HepG2 (cell line): ENCODE measurements at regions not wholly inside any gene's neighbourhood (a gene's known extent, or its start where the extent isn't known, plus 50 kb on each side); places are given as distances from the start of the nearest gene placed in this dataset.

Experiments
- ATAC-seq: fragments of 200-7000 bp; cut with Tn5 transposase; 3 replicates; pipeline ENCODE4 v1.9.1; 2020; ENCODE audit warnings: mild to moderate bottlenecking, moderate library complexity
- BruUV-seq: library from RNA; stranded (reverse); fragments of 400-500 nt; replicated peaks from 2 replicates; lab custom pipeline; 2021; lab: Mats Ljungman, UMichigan
- CTCF ChIA-PET: fragments of 300-600 bp; formaldehyde crosslinking; extraction: SDS; loops from one replicate; lab custom pipeline; 2021; ENCODE audit warnings: low total read pairs, inconsistent platforms, low intra/inter-chr PET ratio; lab: Yijun Ruan, JAX
- POLR2A ChIA-PET: fragments of 350-600 bp; sonication (Branson Sonifier 250); formaldehyde crosslinking; loops from one replicate; lab custom pipeline; 2020; ENCODE audit warnings: antibody characterized with exemption, inconsistent platforms; lab: Yijun Ruan, JAX
- DNase-seq: peaks from one replicate; pipeline ENCODE4 v3.0.0-alpha.2; 2015; ENCODE audit warnings: low spot score
- FAIRE-seq: peaks from 3 replicates; lab custom pipeline; 2011; peaks lifted over from hg19 to GRCh38; lab: Jason Lieb, UNC
- H2AFZ ChIP-seq: one replicate; pipeline ENCODE4 v1.6.1; 2011; ENCODE audit warnings: low read length, inconsistent platforms
- H3K27ac ChIP-seq: fragments of 300-600 bp; 3 replicates; pipeline ENCODE4 v1.8.0; 2011; ENCODE audit warnings: mixed run types, mild to moderate bottlenecking, mixed read lengths, low read length, inconsistent platforms; ENCODE audit not compliant: insufficient read depth; ENCODE audit errors: extremely low read length
- H3K27me3 ChIP-seq, 2 experiments: fragments of 200-600 bp in 1 of 2; 2 replicates in 1 of 2; 3 replicates in 1 of 2; pipeline versions ENCODE4 v1.6.0 to v1.8.0; 2011; ENCODE audit warnings: low read length in 2 of 2, mild to moderate bottlenecking in 2 of 2, moderate library complexity in 2 of 2, inconsistent platforms in 1 of 2; ENCODE audit not compliant: insufficient read depth in 2 of 2, control insufficient read depth in 1 of 2
- H3K36me3 ChIP-seq, 2 experiments: fragments of 200-600 bp in 1 of 2; replicated peaks in 1 of 2; 2 replicates in 1 of 2; 3 replicates in 1 of 2; pipeline versions ENCODE4 v1.5.1 to v1.8.0; 2011; ENCODE audit warnings: low read length in 2 of 2, inconsistent platforms in 1 of 2; ENCODE audit not compliant: insufficient read depth in 2 of 2, control insufficient read depth in 1 of 2
- H3K4me1 ChIP-seq: 2 replicates; pipeline ENCODE4 v1.5.1; 2012; ENCODE audit warnings: low read length, inconsistent platforms; ENCODE audit not compliant: insufficient read depth
- H3K4me2 ChIP-seq: 2 replicates; pipeline ENCODE4 v1.6.0; 2011; ENCODE audit warnings: low read depth, low read length, inconsistent platforms
- H3K4me3 ChIP-seq, 3 experiments: fragments of 200-600 bp in 1 of 3; sonication (generic), shearing (Covaris generic) in 1 of 3; replicated peaks in 1 of 3; 2 replicates each; pipeline ENCODE4 v1.5.1; 2011 to 2016; ENCODE audit warnings: low read length in 3 of 3, inconsistent platforms in 2 of 3, low read depth in 2 of 3, mild to moderate bottlenecking in 2 of 3, control low read depth in 1 of 3, mixed read lengths in 1 of 3; ENCODE audit not compliant: insufficient read depth in 1 of 3
- H3K79me2 ChIP-seq: one replicate; pipeline ENCODE4 v1.6.1; 2011; ENCODE audit warnings: low read length, inconsistent platforms; ENCODE audit not compliant: insufficient read depth
- H3K9ac ChIP-seq: 2 replicates; pipeline ENCODE4 v1.6.0; 2011; ENCODE audit warnings: mild to moderate bottlenecking, low read depth, low read length, inconsistent platforms; ENCODE audit not compliant: insufficient read depth
- H3K9me3 ChIP-seq: 2 replicates; pipeline ENCODE4 v1.5.1; 2012; ENCODE audit warnings: mild to moderate bottlenecking, low read length
- H4K20me1 ChIP-seq: 2 replicates; pipeline ENCODE4 v1.6.0; 2011; ENCODE audit warnings: inconsistent platforms, mild to moderate bottlenecking, low read length, moderate library complexity; ENCODE audit not compliant: insufficient read depth
- CSRNP2 ChIP-seq: sonication (generic); formaldehyde crosslinking; conservative IDR thresholded peaks from 2 replicates; pipeline ENCODE4 v1.8.0; 2022; ENCODE audit warnings: low read depth, missing genetic modification reagents
- GTF3A ChIP-seq: sonication (generic); formaldehyde crosslinking; conservative IDR thresholded peaks from 2 replicates; pipeline ENCODE4 v1.4.0; 2020; ENCODE audit warnings: mild to moderate bottlenecking, missing genetic modification reagents
- HOXA3 ChIP-seq: sonication (generic); formaldehyde crosslinking; IDR thresholded peaks from 2 replicates; pipeline ENCODE4 v1.5.0; 2020; ENCODE audit warnings: missing genetic modification reagents
- IRF1 ChIP-seq: sonication (generic); formaldehyde crosslinking; IDR thresholded peaks from 2 replicates; pipeline ENCODE4 v1.4.0; 2020; ENCODE audit warnings: low read depth, mild to moderate bottlenecking, missing genetic modification reagents
- KMT2B ChIP-seq: IDR thresholded peaks from 2 replicates; pipeline ENCODE4 v1.6.1; 2016; ENCODE audit warnings: missing genetic modification reagents, missing compliant biosample characterization
- ZSCAN29 ChIP-seq: sonication (generic); formaldehyde crosslinking; conservative IDR thresholded peaks from 2 replicates; pipeline ENCODE4 v1.4.0; 2020; ENCODE audit warnings: mild to moderate bottlenecking, missing genetic modification reagents
- WGBS: methylation state at CpG from one replicate; pipeline ENCODE4 v1.1.6; 2017; ENCODE audit warnings: low lambda C conversion rate; 5-methylcytosine and 5-hydroxymethylcytosine counted together
- in situ Hi-C: cut with HindIII; loops from 2 replicates; pipeline ENCODE4 v1.10.0; 2017; ENCODE audit warnings: low pct_unique_long_range_greater_than_20kb; ENCODE audit not compliant: extremely low pct_ligation_motif_present
- intact Hi-C: fragments of 100-400 bp; cut with micrococcal nuclease; formaldehyde crosslinking; loops from one replicate; pipeline ENCODE4 v1.10.0; 2022; ENCODE audit not compliant: unreplicated experiment

DNA sequence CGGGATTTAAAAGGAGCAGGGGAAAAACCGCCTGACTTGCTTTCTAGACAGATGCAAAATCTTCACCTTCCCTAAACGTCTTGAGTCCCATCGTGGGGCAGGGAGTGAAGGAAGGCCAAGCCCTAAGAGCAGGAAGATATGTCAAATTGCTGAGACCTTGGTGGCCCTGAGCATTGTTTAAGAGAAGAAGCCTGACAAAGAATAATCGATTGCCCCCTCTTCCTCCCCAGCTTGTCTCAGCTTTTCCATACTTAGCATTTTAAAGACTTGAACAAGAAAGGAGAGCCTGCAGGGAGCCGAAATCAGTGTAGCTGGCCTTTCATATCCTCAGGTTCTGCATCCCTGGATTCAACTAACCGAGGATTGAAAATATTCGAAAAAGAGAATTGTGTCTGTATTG lies 157.6 kb upstream of the DLX2 start:
- H4K20me1 ChIP-seq = no peaks in the 10 kb centered on the region
- BruUV-seq = no TSS peak
- FAIRE-seq (no peak), ATAC-seq (no peak), DNase-seq (no peak)
- no peak overlapping the region for H3K4me3 ChIP-seq
- ChIA-PET CTCF (no interaction called here), POLR2A (no interaction called here)
- H3K9me3 ChIP-seq = no peaks in the 10 kb centered on the region
- H3K79me2 ChIP-seq = no peaks in the 10 kb centered on the region
- intact Hi-C loops (no loop called here), in situ Hi-C loops (no loop called here)
- no peak overlapping the region for H2AFZ ChIP-seq
- TF ChIP-seq HOXA3 (CRISPR knock-in tag) = no peak
- no peak for TF ChIP-seq CSRNP2
- no peak for TF ChIP-seq GTF3A (CRISPR knock-in tag)
- peaks cover 0 to 19% of the 10 kb centered on the region in 2 experiments; a peak in 3 of 5 replicates for H3K27me3 ChIP-seq
- no peaks in the 10 kb centered on the region for H3K36me3 ChIP-seq
- no peak overlapping the region for H3K9ac ChIP-seq
- H3K4me1 ChIP-seq = peaks cover 7% of the 10 kb centered on the region; the same call in 1 of the 2 replicates
- no peak overlapping the region for H3K4me2 ChIP-seq
- WGBS = 6% methylated on average over 8 of the region's 8 CpGs
- no peak overlapping the region for H3K27ac ChIP-seq

GRCh38 chr2:172261292-172261691 lies 158.6 kb upstream of the DLX2 start:
- Histone ChIP-seq H3K9me3 (no peaks in the 10 kb centered on the region), H4K20me1 (no peaks in the 10 kb centered on the region), H3K79me2 (no peaks in the 10 kb centered on the region), H3K4me2 (no peak overlapping the region), H3K27ac (no peak overlapping the region), H3K9ac (no peak overlapping the region), H3K36me3 (no peaks in the 10 kb centered on the region), H2AFZ (no peak overlapping the region), H3K27me3 (peaks cover 0 to 15% of the 10 kb centered on the region in 2 experiments; a peak in 3 of 5 replicates), H3K4me3 (no peak overlapping the region), H3K4me1 (peaks cover 7% of the 10 kb centered on the region; the same call in 1 of the 2 replicates)
- FAIRE-seq = no peak
- POLR2A ChIA-PET = no interaction called here
- CTCF ChIA-PET = no interaction called here
- TF ChIP-seq KMT2B (CRISPR knock-in tag) (no peak), ZSCAN29 (no peak), IRF1 (CRISPR knock-in tag) (no peak)
- DNase-seq = no peak
- ATAC-seq = no peak
- no TSS peak for BruUV-seq
- WGBS = 0% methylated on average over 1 of the region's 1 CpG
- intact Hi-C loops = no loop called here
- in situ Hi-C loops = no loop called here
